ENCODE measurements at regions not wholly inside any gene's neighbourhood (a gene's known extent, or its start where the extent isn't known, plus 50 kb on each side); places are given as distances from the start of the nearest gene placed in this dataset.

DNA sequence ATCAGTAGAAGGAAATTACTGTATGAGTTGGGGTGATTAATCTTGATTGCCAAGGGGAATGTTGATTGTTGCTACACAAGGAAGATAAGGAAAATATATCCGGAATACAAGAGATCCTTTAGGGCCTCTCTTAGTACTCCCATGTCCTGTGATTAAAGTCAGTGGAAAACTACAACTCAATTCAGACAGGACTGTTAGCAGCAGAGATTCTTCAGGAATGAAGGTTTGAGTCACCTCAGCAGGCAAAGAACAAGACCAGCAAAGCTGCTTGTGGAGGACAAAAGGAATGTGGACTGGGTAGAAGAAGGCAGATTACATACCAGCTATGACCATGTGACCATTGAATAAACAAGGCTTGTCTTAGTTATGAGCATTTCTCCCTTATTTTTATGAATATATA is 478.2 kb downstream of the BUD13 start:
- no peak for TF ChIP-seq POLR2A (IDR thresholded peaks at IDR 0.05)
- TF ChIP-seq, protein P1, sequence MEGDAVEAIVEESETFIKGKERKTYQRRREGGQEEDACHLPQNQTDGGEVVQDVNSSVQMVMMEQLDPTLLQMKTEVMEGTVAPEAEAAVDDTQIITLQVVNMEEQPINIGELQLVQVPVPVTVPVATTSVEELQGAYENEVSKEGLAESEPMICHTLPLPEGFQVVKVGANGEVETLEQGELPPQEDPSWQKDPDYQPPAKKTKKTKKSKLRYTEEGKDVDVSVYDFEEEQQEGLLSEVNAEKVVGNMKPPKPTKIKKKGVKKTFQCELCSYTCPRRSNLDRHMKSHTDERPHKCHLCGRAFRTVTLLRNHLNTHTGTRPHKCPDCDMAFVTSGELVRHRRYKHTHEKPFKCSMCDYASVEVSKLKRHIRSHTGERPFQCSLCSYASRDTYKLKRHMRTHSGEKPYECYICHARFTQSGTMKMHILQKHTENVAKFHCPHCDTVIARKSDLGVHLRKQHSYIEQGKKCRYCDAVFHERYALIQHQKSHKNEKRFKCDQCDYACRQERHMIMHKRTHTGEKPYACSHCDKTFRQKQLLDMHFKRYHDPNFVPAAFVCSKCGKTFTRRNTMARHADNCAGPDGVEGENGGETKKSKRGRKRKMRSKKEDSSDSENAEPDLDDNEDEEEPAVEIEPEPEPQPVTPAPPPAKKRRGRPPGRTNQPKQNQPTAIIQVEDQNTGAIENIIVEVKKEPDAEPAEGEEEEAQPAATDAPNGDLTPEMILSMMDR (IDR thresholded peaks at IDR 0.05) = no peak
